Nephron progenitor cell (in vitro differentiated cells): ENCODE measurements at regions not wholly inside any gene's neighbourhood (a gene's known extent, or its start where the extent isn't known, plus 50 kb on each side); places are given as distances from the start of the nearest gene placed in this dataset.

Experiments used
- DNase-seq: peaks from one replicate; pipeline ENCODE4 v3.0.0; 2021
- H3K27ac Mint-ChIP-seq: 2 replicates; pipeline ENCODE4 v1.8.0; 2021; ENCODE audit warnings: mild to moderate bottlenecking, moderate library complexity, mixed read lengths
- H3K27me3 Mint-ChIP-seq: 2 replicates; pipeline ENCODE4 v1.8.0; 2021; ENCODE audit warnings: mild to moderate bottlenecking, low read depth, mixed read lengths; ENCODE audit not compliant: poor library complexity
- H3K36me3 Mint-ChIP-seq: 2 replicates; pipeline ENCODE4 v1.8.0; 2021; ENCODE audit warnings: low read depth, mixed read lengths
- H3K4me1 Mint-ChIP-seq: 2 replicates; pipeline ENCODE4 v1.8.0; 2021; ENCODE audit warnings: mixed read lengths
- H3K4me3 Mint-ChIP-seq: 2 replicates; pipeline ENCODE4 v1.8.0; 2021; ENCODE audit warnings: mild to moderate bottlenecking, moderate library complexity, mixed read lengths
- H3K9me3 Mint-ChIP-seq: 2 replicates; pipeline ENCODE4 v1.8.0; 2021; ENCODE audit warnings: mild to moderate bottlenecking, moderate library complexity, mixed read lengths
- CTCF ChIP-seq: fragments of 200-600 bp; sonication (generic); IDR thresholded peaks from 2 replicates; pipeline ENCODE4 v1.5.0; 2021; ENCODE audit warnings: antibody characterized with exemption

GRCh38 chr13:112226320-112227002 is 149.7 kb upstream of the SPACA7 start:
- H3K27me3 Mint-ChIP-seq = peaks cover 25% of the 10 kb centered on the region

GRCh38 chr13:112227031-112227430 is 149.1 kb upstream of the SPACA7 start:
- Mint-ChIP-seq H3K4me1 (peaks cover 17% of the 10 kb centered on the region), H3K36me3 (no peaks in the 10 kb centered on the region), H3K27ac (no peak overlapping the region), H3K4me3 (no peak overlapping the region), H3K9me3 (no peaks in the 10 kb centered on the region), H3K27me3 (peaks cover 29% of the 10 kb centered on the region)
- no peak for TF ChIP-seq CTCF
- DNase-seq = no peak

More at GRCh38 chr13:112226320-112227002, 149.7 kb upstream of the SPACA7 start:
- DNase-seq = no peak
- Mint-ChIP-seq H3K36me3 (no peaks in the 10 kb centered on the region), H3K4me3 (no peak overlapping the region), H3K4me1 (peaks cover 17% of the 10 kb centered on the region), H3K9me3 (no peaks in the 10 kb centered on the region), H3K27ac (no peak overlapping the region)
- no peak for TF ChIP-seq CTCF

GRCh38 chr13:112229445-112229844 is 146.7 kb upstream of the SPACA7 start:
- Mint-ChIP-seq H3K27ac (no peak overlapping the region), H3K36me3 (no peaks in the 10 kb centered on the region), H3K4me3 (no peak overlapping the region), H3K4me1 (peaks cover 23% of the 10 kb centered on the region), H3K27me3 (peaks cover 37% of the 10 kb centered on the region), H3K9me3 (no peaks in the 10 kb centered on the region)
- DNase-seq = no peak
- no peak for TF ChIP-seq CTCF

GRCh38 chr13:112229992-112230872 is 145.9 kb upstream of the SPACA7 start:
- no peak for DNase-seq
- Mint-ChIP-seq H3K9me3 (no peaks in the 10 kb centered on the region), H3K36me3 (no peaks in the 10 kb centered on the region), H3K27me3 (peaks cover 45% of the 10 kb centered on the region), H3K27ac (no peak overlapping the region), H3K4me3 (no peak overlapping the region), H3K4me1 (peaks cover 23% of the 10 kb centered on the region)
- no peak for TF ChIP-seq CTCF

GRCh38 chr13:112231451-112232083 is 144.6 kb upstream of the SPACA7 start:
- Mint-ChIP-seq H3K4me1 (peaks cover 23% of the 10 kb centered on the region), H3K9me3 (no peaks in the 10 kb centered on the region), H3K27me3 (peaks cover 48% of the 10 kb centered on the region), H3K27ac (no peak overlapping the region), H3K36me3 (no peaks in the 10 kb centered on the region), H3K4me3 (no peak overlapping the region)
- TF ChIP-seq CTCF = no peak
- DNase-seq = no peak
